ENCODE measurements at regions not wholly inside any gene's neighbourhood (a gene's known extent, or its start where the extent isn't known, plus 50 kb on each side); places are given as distances from the start of the nearest gene placed in this dataset.

DNA sequence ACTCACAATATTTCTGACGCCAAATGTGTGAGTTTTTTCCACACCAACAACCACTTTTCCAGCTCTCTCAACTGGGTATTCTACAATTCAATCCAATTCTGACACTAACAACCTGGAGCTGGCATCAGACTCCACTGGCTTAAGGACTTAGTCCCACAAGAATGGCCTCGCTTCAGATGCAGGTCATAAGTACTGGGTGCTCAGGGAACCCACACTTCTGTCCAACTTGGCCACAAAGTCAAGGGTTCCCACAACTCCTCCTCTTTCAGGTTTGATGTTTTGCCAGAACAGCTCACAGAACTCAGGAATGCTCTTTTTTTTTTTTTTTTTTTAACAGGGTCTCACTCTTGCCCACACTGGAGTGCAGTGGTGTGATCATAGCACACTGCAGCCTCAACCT is 56.1 kb upstream of the TMC5 start:
- DNase-seq (ENCODE audit: low spot score): no peak

DNA sequence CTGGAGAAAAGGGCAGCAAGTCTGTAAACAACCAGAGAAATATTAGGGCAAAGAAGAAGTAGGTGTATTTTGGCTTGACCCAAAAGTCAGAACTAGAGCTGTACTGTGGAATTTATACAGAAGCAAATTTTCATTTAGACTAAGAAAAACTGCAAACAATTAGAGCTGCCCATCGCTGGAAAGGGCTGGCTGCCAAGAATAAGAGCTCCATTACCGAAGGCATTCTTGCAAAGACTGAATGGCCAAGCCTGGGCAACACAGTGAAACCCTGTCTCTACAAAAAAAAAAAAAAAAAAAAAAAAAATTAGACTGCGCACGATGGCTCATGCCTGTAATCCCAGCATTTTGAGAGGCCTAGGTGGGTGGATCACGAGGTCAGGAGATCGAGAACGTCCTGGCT is 53.9 kb upstream of the TMC5 start:
- DNase-seq (ENCODE audit: low spot score): peak; percentile 55

DNA sequence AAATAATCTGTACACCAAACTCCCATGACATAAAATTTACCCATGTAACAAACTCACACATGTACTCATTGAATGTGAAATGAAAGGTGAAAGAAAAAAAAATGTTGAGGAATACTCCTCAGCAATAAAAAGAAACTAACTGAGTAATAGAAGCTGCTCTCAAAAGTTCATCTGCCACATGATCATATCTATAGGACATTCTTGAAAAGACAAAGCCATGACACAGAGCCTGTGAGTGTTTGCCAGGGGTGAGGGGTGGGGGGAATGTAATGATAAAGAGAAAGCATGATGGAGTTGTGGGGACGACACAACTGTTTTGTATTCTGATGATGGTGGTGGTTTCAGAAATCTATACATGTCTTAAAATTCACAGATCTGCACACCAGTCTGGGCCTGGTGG is 52.2 kb upstream of the TMC5 start:
- no peak for DNase-seq (ENCODE audit: low spot score)

DNA sequence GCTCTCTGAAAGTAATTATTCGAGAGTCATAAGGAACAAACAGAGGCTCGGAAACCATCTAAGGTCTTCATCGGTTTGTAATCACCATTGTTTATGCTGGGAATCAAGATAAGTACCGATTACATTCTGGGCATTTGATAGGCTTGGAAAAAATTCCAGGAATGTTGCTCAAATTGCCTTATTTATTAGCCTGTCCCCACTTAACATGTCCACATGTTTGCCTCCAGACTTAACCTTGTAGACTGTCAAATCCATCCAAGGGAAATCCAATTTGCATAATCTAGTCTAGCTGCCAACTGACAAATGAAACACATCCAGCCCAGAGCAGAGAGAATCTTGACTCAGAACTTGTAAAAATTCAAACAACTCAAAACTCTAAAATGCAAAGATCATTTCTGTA is 51.3 kb upstream of the TMC5 start:
- no peak for DNase-seq (ENCODE audit: low spot score)

DNA sequence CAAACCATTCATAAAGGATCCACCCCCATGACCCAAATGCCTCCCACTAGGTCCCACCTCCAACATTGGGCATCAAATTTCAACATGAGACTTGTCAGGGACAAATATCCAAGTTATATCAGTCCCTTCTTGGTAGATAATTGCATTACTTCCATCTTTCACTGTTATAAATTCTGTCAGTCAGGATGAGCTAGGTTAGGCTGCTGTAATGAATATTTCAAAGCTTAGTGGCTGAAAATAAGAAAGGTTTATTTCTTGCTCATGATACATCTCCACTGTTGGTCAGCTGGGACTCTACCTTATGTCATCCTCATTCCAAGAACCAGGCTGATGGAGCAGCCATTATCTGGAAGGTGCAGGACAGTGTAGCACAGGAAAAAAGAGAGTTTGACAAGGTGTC is 50.3 kb upstream of the TMC5 start:
- no peak for DNase-seq (ENCODE audit: low spot score)
